Astrocyte (in vitro differentiated cells and primary cell): ENCODE measurements at regions not wholly inside any gene's neighbourhood (a gene's known extent, or its start where the extent isn't known, plus 50 kb on each side); places are given as distances from the start of the nearest gene placed in this dataset.

Experiments
- EZH2 ChIP-seq: IDR thresholded peaks from 2 replicates; pipeline ENCODE4 v1.6.1; 2012; ENCODE audit warnings: mild to moderate bottlenecking, low read length, inconsistent platforms; ENCODE audit not compliant: insufficient read depth
- TF ChIP-seq, protein P1 (sequence below): IDR thresholded peaks from 2 replicates; pipeline ENCODE4 v1.5.1; 2011; ENCODE audit warnings: low read depth, mild to moderate bottlenecking, inconsistent platforms, low read length, moderate library complexity; ENCODE audit not compliant: insufficient read depth

GRCh38 chr1:185448591-185449186 lies 131.6 kb upstream of the IVNS1ABP start:
- TF ChIP-seq, protein P1, sequence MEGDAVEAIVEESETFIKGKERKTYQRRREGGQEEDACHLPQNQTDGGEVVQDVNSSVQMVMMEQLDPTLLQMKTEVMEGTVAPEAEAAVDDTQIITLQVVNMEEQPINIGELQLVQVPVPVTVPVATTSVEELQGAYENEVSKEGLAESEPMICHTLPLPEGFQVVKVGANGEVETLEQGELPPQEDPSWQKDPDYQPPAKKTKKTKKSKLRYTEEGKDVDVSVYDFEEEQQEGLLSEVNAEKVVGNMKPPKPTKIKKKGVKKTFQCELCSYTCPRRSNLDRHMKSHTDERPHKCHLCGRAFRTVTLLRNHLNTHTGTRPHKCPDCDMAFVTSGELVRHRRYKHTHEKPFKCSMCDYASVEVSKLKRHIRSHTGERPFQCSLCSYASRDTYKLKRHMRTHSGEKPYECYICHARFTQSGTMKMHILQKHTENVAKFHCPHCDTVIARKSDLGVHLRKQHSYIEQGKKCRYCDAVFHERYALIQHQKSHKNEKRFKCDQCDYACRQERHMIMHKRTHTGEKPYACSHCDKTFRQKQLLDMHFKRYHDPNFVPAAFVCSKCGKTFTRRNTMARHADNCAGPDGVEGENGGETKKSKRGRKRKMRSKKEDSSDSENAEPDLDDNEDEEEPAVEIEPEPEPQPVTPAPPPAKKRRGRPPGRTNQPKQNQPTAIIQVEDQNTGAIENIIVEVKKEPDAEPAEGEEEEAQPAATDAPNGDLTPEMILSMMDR, result no peak
- no peak for TF ChIP-seq EZH2
